GM18870 (cell line): ENCODE measurements at regions not wholly inside any gene's neighbourhood (a gene's known extent, or its start where the extent isn't known, plus 50 kb on each side); places are given as distances from the start of the nearest gene placed in this dataset.

Experiments
- ATAC-seq: cut with Tn5 transposase; IDR thresholded peaks from one replicate; pipeline ENCODE4 v1.9.1; 2021; ENCODE audit warnings: moderate library complexity; ENCODE audit not compliant: unreplicated experiment

- no peak for ATAC-seq
These were observed 624.9 kb downstream of the CBLN2 start for GRCh38 chr18:71919211-71919610.

GRCh38 chr18:71913641-71914040 is 630.5 kb downstream of the CBLN2 start:
- no peak for ATAC-seq

GRCh38 chr18:71902482-71902881 is 641.7 kb downstream of the CBLN2 start:
- no peak for ATAC-seq

- no peak for ATAC-seq
These were observed 644.3 kb downstream of the CBLN2 start for GRCh38 chr18:71899707-71900472.

GRCh38 chr18:71899183-71899582 is 645.0 kb downstream of the CBLN2 start:
- ATAC-seq = no peak

- no peak for ATAC-seq
These were observed 656.6 kb downstream of the CBLN2 start for GRCh38 chr18:71887509-71887908.

- no peak for ATAC-seq
These were observed 665.9 kb downstream of the CBLN2 start for GRCh38 chr18:71878226-71878625.

- no peak for ATAC-seq
These were observed 670.4 kb downstream of the CBLN2 start for GRCh38 chr18:71873695-71874094.

- no peak for ATAC-seq
These were observed 678.3 kb downstream of the CBLN2 start for GRCh38 chr18:71865888-71866287.

GRCh38 chr18:71850602-71851001 is 693.5 kb downstream of the CBLN2 start:
- no peak for ATAC-seq

- no peak for ATAC-seq
These were observed 694.7 kb downstream of the CBLN2 start for GRCh38 chr18:71849407-71849806.

GRCh38 chr18:71846716-71847115 is 697.4 kb downstream of the CBLN2 start:
- ATAC-seq = no peak

- ATAC-seq = no peak
These were observed 699.3 kb downstream of the CBLN2 start for GRCh38 chr18:71844814-71845213.

- ATAC-seq = no peak
These were observed 701.5 kb downstream of the CBLN2 start for GRCh38 chr18:71842666-71843065.

GRCh38 chr18:71837547-71837946 is 706.6 kb downstream of the CBLN2 start:
- ATAC-seq = no peak

- no peak for ATAC-seq
These were observed 711.1 kb downstream of the CBLN2 start for GRCh38 chr18:71832946-71833617.

- no peak for ATAC-seq
These were observed 713.1 kb downstream of the CBLN2 start for GRCh38 chr18:71831039-71831438.

GRCh38 chr18:71827301-71827700 is 716.8 kb downstream of the CBLN2 start:
- ATAC-seq = no peak

- no peak for ATAC-seq
These were observed 728.8 kb downstream of the CBLN2 start for GRCh38 chr18:71815305-71815704.

- ATAC-seq = no peak
These were observed 734.4 kb downstream of the CBLN2 start for GRCh38 chr18:71809711-71810110.

- ATAC-seq = no peak
These were observed 735.5 kb downstream of the CBLN2 start for GRCh38 chr18:71808616-71809015.

GRCh38 chr18:71807586-71807985 is 736.6 kb downstream of the CBLN2 start:
- ATAC-seq = no peak
